Mesothelial cell of epicardium (in vitro differentiated cells): ENCODE measurements at regions not wholly inside any gene's neighbourhood (a gene's known extent, or its start where the extent isn't known, plus 50 kb on each side); places are given as distances from the start of the nearest gene placed in this dataset.
"Not testable (repeated sequence)": the region's sequence is repeated elsewhere in the genome, so short reads cannot be mapped to it uniquely, and the experiment has no call there.

ENCODE experiments used
- DNase-seq, 2 experiments: peaks; one replicate each; pipeline ENCODE4 v3.0.0; 2021; ENCODE audit warnings: low spot score in 2 of 2; ENCODE audit not compliant: unreplicated experiment in 2 of 2
- H3K27ac Mint-ChIP-seq: 2 replicates; pipeline ENCODE4 v1.8.0; 2021; ENCODE audit warnings: mixed read lengths
- H3K27me3 Mint-ChIP-seq: 2 replicates; pipeline ENCODE4 v1.8.0; 2021; ENCODE audit warnings: low read depth, mixed read lengths
- H3K36me3 Mint-ChIP-seq: 2 replicates; pipeline ENCODE4 v1.8.0; 2021; ENCODE audit warnings: mixed read lengths
- H3K4me1 Mint-ChIP-seq: 2 replicates; pipeline ENCODE4 v1.8.0; 2021; ENCODE audit warnings: mixed read lengths
- H3K4me3 Mint-ChIP-seq: 2 replicates; pipeline ENCODE4 v1.8.0; 2021; ENCODE audit warnings: mild to moderate bottlenecking, moderate library complexity, mixed read lengths
- H3K9me3 Mint-ChIP-seq: 2 replicates; pipeline ENCODE4 v1.8.0; 2021; ENCODE audit warnings: mixed read lengths
- CTCF ChIP-seq: fragments of 200-600 bp; sonication (generic); IDR thresholded peaks from one replicate; pipeline ENCODE4 v1.5.0; 2021; ENCODE audit warnings: antibody characterized with exemption; ENCODE audit not compliant: unreplicated experiment

GRCh38 chr3:147518465-147518864, 109.3 kb downstream of the ZIC1 start:
- Mint-ChIP-seq H3K4me1 (no peaks in the 10 kb centered on the region), H3K4me3 (no peak overlapping the region)

DNA sequence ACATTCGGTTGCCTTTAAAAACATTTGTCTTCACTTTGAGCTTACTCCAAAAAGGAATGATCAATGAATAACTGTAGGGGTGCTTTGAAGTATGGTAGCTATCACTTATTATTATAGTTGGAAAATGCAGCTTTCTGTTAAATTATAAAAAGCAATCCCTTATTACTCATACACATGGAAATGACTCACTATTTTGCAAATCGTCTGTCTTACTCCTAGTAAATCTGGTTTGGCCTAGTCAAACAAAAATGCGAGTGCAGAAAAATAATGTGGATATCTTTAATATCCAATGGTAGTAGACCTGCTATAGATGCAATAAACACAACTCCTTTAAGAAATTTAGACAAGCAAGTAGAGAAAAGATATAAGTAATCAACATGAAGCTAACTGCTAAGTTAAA, 112.5 kb downstream of the ZIC1 start:
- Mint-ChIP-seq H3K27me3 (no peaks in the 10 kb centered on the region), H3K27ac (no peak overlapping the region), H3K4me3 (no peak overlapping the region), H3K4me1 (no peaks in the 10 kb centered on the region), H3K36me3 (no peaks in the 10 kb centered on the region), H3K9me3 (peaks cover 32% of the 10 kb centered on the region)
- DNase-seq: no peak
- TF ChIP-seq CTCF: no peak

More at GRCh38 chr3:147518465-147518864, 109.3 kb downstream of the ZIC1 start:
- no peak overlapping the region for H3K27ac Mint-ChIP-seq
- no peaks in the 10 kb centered on the region for H3K36me3 Mint-ChIP-seq
- no peak for TF ChIP-seq CTCF
- DNase-seq: no peak
- peaks cover 2% of the 10 kb centered on the region for H3K9me3 Mint-ChIP-seq
- peaks cover 1% of the 10 kb centered on the region for H3K27me3 Mint-ChIP-seq

- not testable (repeated sequence) for H3K27me3 Mint-ChIP-seq, H3K36me3 Mint-ChIP-seq, DNase-seq, H3K4me3 Mint-ChIP-seq, H3K27ac Mint-ChIP-seq, H3K4me1 Mint-ChIP-seq
- peaks cover 38% of the 10 kb centered on the region for H3K9me3 Mint-ChIP-seq
Observed at GRCh38 chr3:147522780-147523179, 113.6 kb downstream of the ZIC1 start.

DNA sequence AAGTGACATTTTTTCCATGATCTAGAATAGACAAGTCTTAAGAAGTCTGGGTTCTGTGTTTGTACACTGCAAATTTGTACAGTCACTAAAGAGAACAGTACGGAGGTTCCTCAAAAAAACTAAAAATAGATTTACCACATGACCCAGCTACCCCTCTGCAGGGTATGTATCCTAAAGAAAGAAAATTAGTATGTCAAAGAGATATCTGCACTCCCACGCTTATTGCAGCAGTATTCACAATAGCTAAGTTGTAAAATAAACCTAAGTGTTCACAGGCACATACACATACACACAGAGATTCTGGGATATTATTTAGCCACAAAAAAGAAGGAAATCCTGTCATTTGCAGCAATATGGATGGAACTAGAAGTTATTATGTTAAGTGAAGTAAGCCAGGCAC, 120.4 kb downstream of the ZIC1 start:
- H3K4me1 Mint-ChIP-seq: no peaks in the 10 kb centered on the region
- H3K36me3 Mint-ChIP-seq: no peaks in the 10 kb centered on the region
- no peak for TF ChIP-seq CTCF
- H3K4me3 Mint-ChIP-seq: no peak overlapping the region
- H3K9me3 Mint-ChIP-seq: peaks cover 31% of the 10 kb centered on the region
- no peak for DNase-seq
- no peaks in the 10 kb centered on the region for H3K27me3 Mint-ChIP-seq
- no peak overlapping the region for H3K27ac Mint-ChIP-seq

DNA sequence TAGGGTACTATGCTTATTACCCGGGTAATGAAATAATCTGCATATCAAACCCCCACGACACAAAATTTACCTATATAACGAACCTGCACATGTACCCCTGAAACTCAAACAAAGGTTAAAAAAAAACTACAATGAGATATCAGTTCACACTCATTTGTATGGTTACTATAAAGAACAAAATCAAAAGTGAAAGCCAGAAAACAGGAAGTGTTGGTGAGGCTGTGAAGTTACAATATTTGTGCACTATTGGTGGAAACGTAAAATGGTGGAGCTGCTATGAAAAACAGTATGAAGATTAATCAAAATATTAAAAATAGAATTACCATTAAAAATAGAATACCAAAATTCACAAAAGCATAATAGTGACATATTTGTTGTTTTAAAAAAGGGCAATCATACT, 128.9 kb downstream of the ZIC1 start:
- Mint-ChIP-seq H3K36me3 (peaks cover 1% of the 10 kb centered on the region), H3K4me3 (no peak overlapping the region), H3K9me3 (peaks cover 30% of the 10 kb centered on the region), H3K27me3 (peaks cover 2% of the 10 kb centered on the region), H3K4me1 (no peaks in the 10 kb centered on the region), H3K27ac (no peak overlapping the region)
- TF ChIP-seq CTCF: no peak
- DNase-seq: no peak

- no peak for DNase-seq
- peaks cover 2% of the 10 kb centered on the region for H3K27me3 Mint-ChIP-seq
- no peak overlapping the region for H3K4me3 Mint-ChIP-seq
Observed at GRCh38 chr3:147540921-147541320, 131.8 kb downstream of the ZIC1 start.

More at GRCh38 chr3:147540921-147541320, 131.8 kb downstream of the ZIC1 start:
- TF ChIP-seq CTCF: no peak
- peaks cover 1% of the 10 kb centered on the region for H3K36me3 Mint-ChIP-seq
- H3K4me1 Mint-ChIP-seq: no peaks in the 10 kb centered on the region
- no peak overlapping the region for H3K27ac Mint-ChIP-seq
- H3K9me3 Mint-ChIP-seq: peaks cover 30% of the 10 kb centered on the region
